CD4-positive, alpha-beta T cell (primary cell): ENCODE measurements at regions not wholly inside any gene's neighbourhood (a gene's known extent, or its start where the extent isn't known, plus 50 kb on each side); places are given as distances from the start of the nearest gene placed in this dataset.
"Not testable (repeated sequence)": the region's sequence is repeated elsewhere in the genome, so short reads cannot be mapped to it uniquely, and the experiment has no call there.

Source experiments
- ATAC-seq: fragments of 200-7000 bp; cut with Tn5 transposase; one replicate; pipeline ENCODE4 v1.10.0; 2022; ENCODE audit warnings: mild to moderate bottlenecking; ENCODE audit not compliant: poor library complexity
- CTCF ChIA-PET: fragments of 350-600 bp; sonication (Branson Sonifier 250); formaldehyde crosslinking; loops from one replicate; lab custom pipeline; 2021; ENCODE audit warnings: antibody characterized with exemption, inconsistent platforms; lab: Charles Lee
- POLR2A ChIA-PET: fragments of 350-600 bp; sonication (Branson Sonifier 250); formaldehyde crosslinking; loops from one replicate; lab custom pipeline; 2021; ENCODE audit warnings: antibody characterized with exemption, inconsistent platforms; lab: Charles Lee
- DNase-seq, 14 experiments: peaks; one replicate each; pipeline ENCODE4 v3.0.0-alpha.2; 2013 to 2020; ENCODE audit warnings: mixed read lengths in 2 of 14
- H3K27ac ChIP-seq, 2 donors: one replicate each; pipeline versions ENCODE4 v1.5.1 to v1.7.0; 2013; ENCODE audit warnings: low read length in 2 of 2, low read depth in 1 of 2, mild to moderate bottlenecking in 1 of 2
- H3K27me3 ChIP-seq, 2 experiments: 1 replicate in 1 of 2; 2 replicates in 1 of 2; pipeline versions ENCODE4 v1.6.1 to v1.7.0; 2013; ENCODE audit warnings: low read length in 2 of 2, control low read depth in 1 of 2, mild to moderate bottlenecking in 1 of 2, moderate library complexity in 1 of 2; ENCODE audit not compliant: insufficient read depth in 2 of 2, control insufficient read depth in 1 of 2
- H3K36me3 ChIP-seq: one replicate; pipeline ENCODE4 v1.6.1; 2013; ENCODE audit warnings: low read length, control low read depth; ENCODE audit not compliant: insufficient read depth
- H3K4me1 ChIP-seq: one replicate; pipeline ENCODE4 v1.6.1; 2013; ENCODE audit warnings: low read length, control low read depth; ENCODE audit not compliant: insufficient read depth
- H3K4me3 ChIP-seq: one replicate; pipeline ENCODE4 v1.5.1; 2013; ENCODE audit warnings: mild to moderate bottlenecking, low read length, moderate library complexity
- H3K9me3 ChIP-seq, 2 experiments: 1 replicate in 1 of 2; 2 replicates in 1 of 2; pipeline versions ENCODE4 v1.6.1 to v1.7.0; 2013; ENCODE audit warnings: low read length in 2 of 2, mild to moderate bottlenecking in 2 of 2, control low read depth in 1 of 2, moderate library complexity in 1 of 2; ENCODE audit not compliant: control insufficient read depth in 1 of 2, insufficient read depth in 1 of 2
- H3K27ac Mint-ChIP-seq: one replicate; pipeline ENCODE4 v1.8.0; 2020; ENCODE audit warnings: mixed read lengths
- H3K27me3 Mint-ChIP-seq: one replicate; pipeline ENCODE4 v1.8.0; 2021; ENCODE audit warnings: mixed read lengths
- H3K36me3 Mint-ChIP-seq: one replicate; pipeline ENCODE4 v1.8.0; 2021; ENCODE audit warnings: low read depth, mixed read lengths
- H3K4me1 Mint-ChIP-seq: one replicate; pipeline ENCODE4 v1.8.0; 2021; ENCODE audit warnings: low read depth, mixed read lengths
- H3K4me3 Mint-ChIP-seq: one replicate; pipeline ENCODE4 v1.8.0; 2020; ENCODE audit warnings: mild to moderate bottlenecking, mixed read lengths
- H3K9me3 Mint-ChIP-seq: one replicate; pipeline ENCODE4 v1.8.0; 2020; ENCODE audit warnings: mixed read lengths
- CTCF ChIP-seq: fragments of 200-600 bp; IDR thresholded peaks from one replicate; pipeline ENCODE4 v1.8.0; 2022; ENCODE audit warnings: antibody characterized with exemption, mild to moderate bottlenecking
- intact Hi-C, 2 experiments: fragments of 100-400 bp; cut with DNase I in 1 of 2; cut with micrococcal nuclease in 1 of 2; formaldehyde crosslinking; loops; one replicate each; pipeline versions ENCODE4 v1.15.1 to v1.9.0; 2023 to 2025; cut with DNase I, micrococcal nuclease

GRCh38 chr21:7916329-7917303 is 2604.8 kb upstream of the TPTE start:
- Mint-ChIP-seq H3K4me3 (no peak overlapping the region), H3K27ac (no peak overlapping the region), H3K4me1 (no peaks in the 10 kb centered on the region), H3K27me3 (no peaks in the 10 kb centered on the region), H3K9me3 (peaks cover 3% of the 10 kb centered on the region), H3K36me3 (peaks cover 17% of the 10 kb centered on the region)
- DNase-seq = no peak
- no peaks in the 10 kb centered on the region for H3K36me3 ChIP-seq
- no peaks in the 10 kb centered on the region for H3K4me1 ChIP-seq
- no peaks in the 10 kb centered on the region for H3K27me3 ChIP-seq
- CTCF ChIA-PET = no interaction called here
- ATAC-seq = no peak
- peaks cover 0 to 21% of the 10 kb centered on the region in 2 experiments for H3K9me3 ChIP-seq
- no peak for TF ChIP-seq CTCF
- POLR2A ChIA-PET = no interaction called here
- no peak overlapping the region for H3K4me3 ChIP-seq
- H3K27ac ChIP-seq = no peak overlapping the region
- intact Hi-C loops = no loop called here

GRCh38 chr21:7917729-7918128 is 2603.7 kb upstream of the TPTE start:
- ChIA-PET CTCF (no interaction called here), POLR2A (no interaction called here)
- intact Hi-C loops = no loop called here
- no peaks in the 10 kb centered on the region for H3K4me1 Mint-ChIP-seq
- H3K27ac Mint-ChIP-seq = no peak overlapping the region
- Histone ChIP-seq H3K4me3 (no peak overlapping the region), H3K27ac (no peak overlapping the region), H3K27me3 (no peaks in the 10 kb centered on the region), H3K9me3 (peaks cover 0 to 21% of the 10 kb centered on the region in 2 experiments), H3K4me1 (no peaks in the 10 kb centered on the region), H3K36me3 (no peaks in the 10 kb centered on the region)
- no peak for TF ChIP-seq CTCF
- H3K36me3 Mint-ChIP-seq = peaks cover 28% of the 10 kb centered on the region
- no peaks in the 10 kb centered on the region for H3K27me3 Mint-ChIP-seq
- no peak for ATAC-seq
- peaks cover 14% of the 10 kb centered on the region for H3K9me3 Mint-ChIP-seq
- no peak overlapping the region for H3K4me3 Mint-ChIP-seq
- no peak for DNase-seq

- H3K9me3 ChIP-seq = peaks cover 9 to 33% of the 10 kb centered on the region in 2 experiments
- H3K4me1 Mint-ChIP-seq, POLR2A ChIA-PET, ATAC-seq, H3K27ac Mint-ChIP-seq, H3K27me3 ChIP-seq, H3K27ac ChIP-seq, H3K36me3 ChIP-seq, H3K4me1 ChIP-seq, H3K27me3 Mint-ChIP-seq, H3K4me3 ChIP-seq, DNase-seq, CTCF ChIA-PET, H3K4me3 Mint-ChIP-seq: not testable (repeated sequence)
- Mint-ChIP-seq H3K9me3 (peaks cover 94% of the 10 kb centered on the region), H3K36me3 (peaks cover 95% of the 10 kb centered on the region)
- intact Hi-C loops = loop anchor here in 1 of 2 experiments (2.0 kb wide), 1 partner anchor 23 kb away; no protein-coding TSS in a partner anchor
Measured at GRCh38 chr21:7925918-7926582, 2595.3 kb upstream of the TPTE start.

- POLR2A ChIA-PET, H3K27ac Mint-ChIP-seq, H3K27me3 ChIP-seq, H3K4me1 Mint-ChIP-seq, ATAC-seq, H3K4me1 ChIP-seq, H3K27ac ChIP-seq, DNase-seq, CTCF ChIA-PET, H3K27me3 Mint-ChIP-seq, intact Hi-C loops, H3K4me3 Mint-ChIP-seq, H3K4me3 ChIP-seq, H3K36me3 ChIP-seq: not testable (repeated sequence)
- Mint-ChIP-seq H3K36me3 (peaks cover 95% of the 10 kb centered on the region), H3K9me3 (peaks cover 94% of the 10 kb centered on the region)
- H3K9me3 ChIP-seq = peaks cover 34 to 58% of the 10 kb centered on the region in 2 experiments
Measured at GRCh38 chr21:7928528-7928927, 2592.9 kb upstream of the TPTE start.

- H3K27me3 Mint-ChIP-seq, CTCF ChIA-PET, ATAC-seq, H3K4me1 ChIP-seq, H3K27me3 ChIP-seq, H3K4me3 Mint-ChIP-seq, H3K4me1 Mint-ChIP-seq, H3K4me3 ChIP-seq, intact Hi-C loops, H3K27ac Mint-ChIP-seq, DNase-seq, POLR2A ChIA-PET, H3K27ac ChIP-seq, H3K36me3 ChIP-seq: not testable (repeated sequence)
- H3K36me3 Mint-ChIP-seq = peaks cover 95% of the 10 kb centered on the region
- peaks cover 44 to 68% of the 10 kb centered on the region in 2 experiments for H3K9me3 ChIP-seq
- peaks cover 94% of the 10 kb centered on the region for H3K9me3 Mint-ChIP-seq
Measured at GRCh38 chr21:7929586-7929985, 2591.8 kb upstream of the TPTE start.
